ENCODE measurements at regions not wholly inside any gene's neighbourhood (a gene's known extent, or its start where the extent isn't known, plus 50 kb on each side); places are given as distances from the start of the nearest gene placed in this dataset.

DNA sequence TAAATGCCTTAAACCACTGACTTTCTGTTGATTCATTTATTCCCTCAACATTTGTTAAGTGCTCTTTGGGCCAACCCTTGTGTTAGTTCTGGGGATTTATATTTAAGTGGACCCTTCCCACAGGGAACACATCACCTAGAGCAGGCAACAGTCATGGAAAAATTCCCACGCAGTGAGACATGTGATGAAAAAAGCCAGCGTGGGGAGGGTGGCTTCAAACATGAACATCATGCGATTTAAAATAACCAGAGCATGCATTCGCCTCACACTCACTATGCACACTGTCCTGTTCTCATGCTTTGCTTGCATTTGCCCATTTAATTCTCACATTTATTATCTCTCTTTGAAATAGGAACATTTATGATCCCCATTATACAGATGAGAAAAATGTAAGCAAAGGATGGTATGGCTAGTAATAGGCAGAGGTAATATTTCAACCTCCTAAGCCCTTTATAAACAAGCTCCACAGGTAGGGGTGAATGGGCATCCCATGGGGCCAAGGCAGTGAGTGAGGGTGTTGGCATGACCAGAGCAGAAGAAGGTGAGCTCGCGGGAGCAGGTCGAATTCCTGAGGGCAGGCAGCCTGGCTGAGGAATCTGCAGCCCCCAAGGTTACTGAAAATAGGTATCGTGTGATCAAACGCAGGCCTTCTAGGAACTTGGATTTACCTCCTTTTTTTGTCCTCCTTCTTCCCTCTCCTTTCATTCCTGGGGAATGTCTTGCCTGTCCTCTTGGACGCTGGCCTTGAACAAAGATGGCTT, 297.8 kb downstream of the MYCN start:
- TF ChIP-seq, protein P1, sequence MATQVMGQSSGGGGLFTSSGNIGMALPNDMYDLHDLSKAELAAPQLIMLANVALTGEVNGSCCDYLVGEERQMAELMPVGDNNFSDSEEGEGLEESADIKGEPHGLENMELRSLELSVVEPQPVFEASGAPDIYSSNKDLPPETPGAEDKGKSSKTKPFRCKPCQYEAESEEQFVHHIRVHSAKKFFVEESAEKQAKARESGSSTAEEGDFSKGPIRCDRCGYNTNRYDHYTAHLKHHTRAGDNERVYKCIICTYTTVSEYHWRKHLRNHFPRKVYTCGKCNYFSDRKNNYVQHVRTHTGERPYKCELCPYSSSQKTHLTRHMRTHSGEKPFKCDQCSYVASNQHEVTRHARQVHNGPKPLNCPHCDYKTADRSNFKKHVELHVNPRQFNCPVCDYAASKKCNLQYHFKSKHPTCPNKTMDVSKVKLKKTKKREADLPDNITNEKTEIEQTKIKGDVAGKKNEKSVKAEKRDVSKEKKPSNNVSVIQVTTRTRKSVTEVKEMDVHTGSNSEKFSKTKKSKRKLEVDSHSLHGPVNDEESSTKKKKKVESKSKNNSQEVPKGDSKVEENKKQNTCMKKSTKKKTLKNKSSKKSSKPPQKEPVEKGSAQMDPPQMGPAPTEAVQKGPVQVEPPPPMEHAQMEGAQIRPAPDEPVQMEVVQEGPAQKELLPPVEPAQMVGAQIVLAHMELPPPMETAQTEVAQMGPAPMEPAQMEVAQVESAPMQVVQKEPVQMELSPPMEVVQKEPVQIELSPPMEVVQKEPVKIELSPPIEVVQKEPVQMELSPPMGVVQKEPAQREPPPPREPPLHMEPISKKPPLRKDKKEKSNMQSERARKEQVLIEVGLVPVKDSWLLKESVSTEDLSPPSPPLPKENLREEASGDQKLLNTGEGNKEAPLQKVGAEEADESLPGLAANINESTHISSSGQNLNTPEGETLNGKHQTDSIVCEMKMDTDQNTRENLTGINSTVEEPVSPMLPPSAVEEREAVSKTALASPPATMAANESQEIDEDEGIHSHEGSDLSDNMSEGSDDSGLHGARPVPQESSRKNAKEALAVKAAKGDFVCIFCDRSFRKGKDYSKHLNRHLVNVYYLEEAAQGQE (IDR thresholded peaks at IDR 0.05; ENCODE audit: borderline replicate concordance): no peak
- TF ChIP-seq, protein P2, sequence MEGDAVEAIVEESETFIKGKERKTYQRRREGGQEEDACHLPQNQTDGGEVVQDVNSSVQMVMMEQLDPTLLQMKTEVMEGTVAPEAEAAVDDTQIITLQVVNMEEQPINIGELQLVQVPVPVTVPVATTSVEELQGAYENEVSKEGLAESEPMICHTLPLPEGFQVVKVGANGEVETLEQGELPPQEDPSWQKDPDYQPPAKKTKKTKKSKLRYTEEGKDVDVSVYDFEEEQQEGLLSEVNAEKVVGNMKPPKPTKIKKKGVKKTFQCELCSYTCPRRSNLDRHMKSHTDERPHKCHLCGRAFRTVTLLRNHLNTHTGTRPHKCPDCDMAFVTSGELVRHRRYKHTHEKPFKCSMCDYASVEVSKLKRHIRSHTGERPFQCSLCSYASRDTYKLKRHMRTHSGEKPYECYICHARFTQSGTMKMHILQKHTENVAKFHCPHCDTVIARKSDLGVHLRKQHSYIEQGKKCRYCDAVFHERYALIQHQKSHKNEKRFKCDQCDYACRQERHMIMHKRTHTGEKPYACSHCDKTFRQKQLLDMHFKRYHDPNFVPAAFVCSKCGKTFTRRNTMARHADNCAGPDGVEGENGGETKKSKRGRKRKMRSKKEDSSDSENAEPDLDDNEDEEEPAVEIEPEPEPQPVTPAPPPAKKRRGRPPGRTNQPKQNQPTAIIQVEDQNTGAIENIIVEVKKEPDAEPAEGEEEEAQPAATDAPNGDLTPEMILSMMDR (IDR thresholded peaks at IDR 0.05; ENCODE audit: poor library complexity, severe bottlenecking): no peak
- TF ChIP-seq EZH2 (IDR thresholded peaks at IDR 0.05; ENCODE audit: borderline replicate concordance, insufficient read depth, low read length, poor library complexity, severe bottlenecking) (no peak), POLR2AphosphoS5 (IDR thresholded peaks at IDR 0.05) (no peak)
